ENCODE measurements at regions not wholly inside any gene's neighbourhood (a gene's known extent, or its start where the extent isn't known, plus 50 kb on each side); places are given as distances from the start of the nearest gene placed in this dataset.

GRCh38 chr4:35250331-35250730 lies 994.0 kb downstream of the ARAP2 start:
- no peak for DNase-seq

- no peak for DNase-seq
These were observed 993.6 kb downstream of the ARAP2 start for GRCh38 chr4:35250761-35251160.

GRCh38 chr4:35252071-35252470 lies 992.2 kb downstream of the ARAP2 start:
- no peak for DNase-seq

GRCh38 chr4:35252866-35253265 lies 991.4 kb downstream of the ARAP2 start:
- DNase-seq: no peak

GRCh38 chr4:35253331-35253730 lies 991.0 kb downstream of the ARAP2 start:
- DNase-seq: no peak

- no peak for DNase-seq
These were observed 957.9 kb downstream of the ARAP2 start for GRCh38 chr4:35286434-35286833.

GRCh38 chr4:35300996-35301774 lies 943.1 kb downstream of the ARAP2 start:
- DNase-seq: no peak

GRCh38 chr4:35315419-35315818 lies 928.9 kb downstream of the ARAP2 start:
- DNase-seq: no peak

GRCh38 chr4:35325908-35326453 lies 918.3 kb downstream of the ARAP2 start:
- DNase-seq: no peak

- no peak for DNase-seq
These were observed 901.5 kb downstream of the ARAP2 start for GRCh38 chr4:35342833-35343232.

- DNase-seq: no peak
These were observed 897.0 kb downstream of the ARAP2 start for GRCh38 chr4:35347276-35347675.

- DNase-seq: no peak
These were observed 886.2 kb downstream of the ARAP2 start for GRCh38 chr4:35358001-35358584.

GRCh38 chr4:35364321-35364870 lies 879.9 kb downstream of the ARAP2 start:
- DNase-seq: no peak

GRCh38 chr4:35365186-35365585 lies 879.1 kb downstream of the ARAP2 start:
- no peak for DNase-seq

GRCh38 chr4:35399912-35400311 lies 844.4 kb downstream of the ARAP2 start:
- DNase-seq: no peak

- no peak for DNase-seq
These were observed 821.2 kb downstream of the ARAP2 start for GRCh38 chr4:35423104-35423503.

GRCh38 chr4:35447474-35447873 lies 796.8 kb downstream of the ARAP2 start:
- no peak for DNase-seq

GRCh38 chr4:35459045-35459444 lies 785.3 kb downstream of the ARAP2 start:
- no peak for DNase-seq

GRCh38 chr4:35461931-35462659 lies 782.2 kb downstream of the ARAP2 start:
- DNase-seq: no peak

- no peak for DNase-seq
These were observed 780.9 kb downstream of the ARAP2 start for GRCh38 chr4:35463251-35463952.

- DNase-seq: no peak
These were observed 779.3 kb downstream of the ARAP2 start for GRCh38 chr4:35464964-35465528.

- no peak for DNase-seq
These were observed 753.2 kb downstream of the ARAP2 start for GRCh38 chr4:35491093-35491492.
